GM12875 (cell line): ENCODE measurements at regions not wholly inside any gene's neighbourhood (a gene's known extent, or its start where the extent isn't known, plus 50 kb on each side); places are given as distances from the start of the nearest gene placed in this dataset.

Experiments
- H3K4me3 ChIP-seq: one replicate; pipeline ENCODE4 v1.5.1; 2011; ENCODE audit warnings: low read depth, low read length, control low read depth
- CTCF ChIP-seq: IDR thresholded peaks from 2 replicates; pipeline ENCODE4 v1.5.1; 2011; ENCODE audit warnings: low read depth, mild to moderate bottlenecking, control low read depth, inconsistent platforms, low read length, moderate library complexity, borderline replicate concordance; ENCODE audit not compliant: insufficient read depth

DNA sequence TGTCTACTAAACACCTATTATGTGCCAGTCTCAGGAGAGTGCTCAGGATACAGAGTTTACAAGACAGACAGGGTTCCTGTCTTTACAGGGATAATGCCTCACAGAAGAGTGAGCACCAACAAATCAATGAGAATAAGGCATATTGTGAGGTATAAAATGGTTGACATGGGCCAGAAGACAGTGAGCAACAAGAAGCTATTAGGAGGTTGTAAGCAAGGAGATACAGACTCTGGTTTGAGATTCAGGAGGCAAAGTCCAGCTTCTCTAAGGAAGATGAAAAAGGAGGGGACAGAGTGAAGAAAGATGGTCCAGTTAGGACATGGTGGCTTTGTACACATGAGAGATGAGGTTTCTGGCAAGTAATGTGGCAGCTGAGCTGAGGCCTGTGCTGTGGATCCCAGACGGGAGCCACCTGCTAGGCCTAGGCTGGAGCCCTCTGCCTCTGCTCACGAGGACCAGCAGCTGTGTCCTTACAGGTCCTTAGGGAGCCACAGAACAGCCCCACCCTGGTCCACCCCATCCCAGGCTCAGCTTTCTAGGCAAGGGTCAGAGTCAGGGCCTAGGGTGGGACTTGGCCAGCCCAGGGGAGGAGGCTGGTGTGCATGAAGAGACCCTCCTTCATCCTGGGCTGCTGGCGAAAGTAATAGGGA lies 110.5 kb downstream of the ZNF280B start:
- no peak for TF ChIP-seq CTCF
- H3K4me3 ChIP-seq = no peak overlapping the region

- TF ChIP-seq CTCF = no peak
Measured at GRCh38 chr22:22398530-22399327, 109.8 kb downstream of the ZNF280B start.

DNA sequence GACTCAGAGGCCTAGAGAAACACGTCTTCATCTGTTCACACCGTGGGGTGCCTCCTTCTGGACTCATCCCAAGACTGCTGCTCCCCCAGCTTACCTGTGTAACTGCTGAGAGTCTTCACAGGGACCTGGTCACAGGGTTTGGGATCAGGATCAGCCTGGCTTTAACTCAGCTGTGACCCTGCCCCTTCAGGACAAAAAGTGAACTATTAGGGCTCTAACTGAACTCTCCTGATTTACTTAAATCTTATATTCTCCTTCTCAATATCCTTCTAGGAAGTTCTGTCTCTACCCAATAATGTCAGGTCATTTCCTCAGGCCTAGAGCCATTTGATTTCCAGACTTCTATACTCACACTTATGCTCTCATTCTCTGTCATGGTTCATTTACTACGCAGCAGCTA lies 108.4 kb downstream of the ZNF280B start:
- peak; percentile 4; the same call in 1 of the 2 replicates for TF ChIP-seq CTCF
- H3K4me3 ChIP-seq = no peak overlapping the region

More at GRCh38 chr22:22398530-22399327, 109.8 kb downstream of the ZNF280B start:
- no peak overlapping the region for H3K4me3 ChIP-seq

DNA sequence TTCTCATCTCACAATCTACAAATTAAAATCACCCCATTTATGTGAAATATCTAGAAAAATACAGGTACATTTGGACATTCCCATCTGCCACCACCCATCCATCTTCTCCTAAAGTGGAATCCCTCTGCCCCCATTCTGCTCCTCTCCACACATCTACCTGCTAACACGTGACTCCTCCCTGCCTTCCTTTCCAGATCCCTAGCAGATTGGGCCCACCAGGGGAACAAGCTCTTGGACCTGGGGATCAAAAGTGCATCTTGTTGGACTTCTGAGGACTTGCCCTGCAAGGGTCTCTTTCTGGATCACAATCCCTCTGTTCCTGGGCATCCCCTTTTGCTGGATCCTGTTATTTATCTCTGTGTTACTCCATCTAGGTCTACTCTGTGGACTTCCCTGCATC lies 107.6 kb downstream of the ZNF280B start:
- no peak for TF ChIP-seq CTCF

GRCh38 chr22:22401381-22401780 lies 107.2 kb downstream of the ZNF280B start:
- no peak for TF ChIP-seq CTCF

More for the DNA sequence above, 107.6 kb downstream of the ZNF280B start:
- H3K4me3 ChIP-seq = no peak overlapping the region

GRCh38 chr22:22403306-22403705 lies 105.2 kb downstream of the ZNF280B start:
- H3K4me3 ChIP-seq = no peak overlapping the region
- TF ChIP-seq CTCF = no peak

More at GRCh38 chr22:22401381-22401780, 107.2 kb downstream of the ZNF280B start:
- no peak overlapping the region for H3K4me3 ChIP-seq

GRCh38 chr22:22403771-22404170 lies 104.8 kb downstream of the ZNF280B start:
- TF ChIP-seq CTCF = 0 out of 2 replicates have a peak, but pooled peaks have one; percentile 25
- no peak overlapping the region for H3K4me3 ChIP-seq
